NCI-H510A (cell line): ENCODE measurements at regions not wholly inside any gene's neighbourhood (a gene's known extent, or its start where the extent isn't known, plus 50 kb on each side); places are given as distances from the start of the nearest gene placed in this dataset.
"Not testable (repeated sequence)": the region's sequence is repeated elsewhere in the genome, so short reads cannot be mapped to it uniquely, and the experiment has no call there.

Source experiments
- DNase-seq: peaks from one replicate; lab custom pipeline; 2025; lab: John Stamatoyannopoulos, UW

DNA sequence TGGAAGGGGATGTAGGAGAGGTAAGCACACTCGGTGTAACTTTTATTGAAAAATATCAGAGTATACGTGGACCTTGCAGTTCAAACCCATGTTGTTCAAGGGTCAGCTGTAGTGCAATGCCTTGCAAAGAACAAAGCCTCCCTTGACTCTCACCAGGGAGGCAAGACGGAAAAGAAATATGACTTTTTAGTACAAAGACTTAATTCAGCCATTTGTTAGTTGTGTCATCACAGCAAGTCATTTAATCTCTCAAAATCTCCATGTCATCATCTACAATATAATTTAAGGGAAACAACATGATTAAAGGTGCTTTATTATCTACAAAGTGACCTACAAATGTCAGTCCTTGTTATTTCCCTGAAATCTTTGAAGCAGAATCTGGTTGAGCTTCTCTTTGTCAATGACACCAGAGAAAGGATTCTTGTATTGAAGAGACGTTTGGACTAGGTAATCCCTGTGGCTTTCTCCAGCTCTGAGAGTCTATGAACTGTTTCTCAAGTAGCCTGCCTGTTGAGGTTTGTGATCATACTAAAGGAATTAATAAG is 502.8 kb downstream of the REEP3 start:
- DNase-seq = no peak

DNA sequence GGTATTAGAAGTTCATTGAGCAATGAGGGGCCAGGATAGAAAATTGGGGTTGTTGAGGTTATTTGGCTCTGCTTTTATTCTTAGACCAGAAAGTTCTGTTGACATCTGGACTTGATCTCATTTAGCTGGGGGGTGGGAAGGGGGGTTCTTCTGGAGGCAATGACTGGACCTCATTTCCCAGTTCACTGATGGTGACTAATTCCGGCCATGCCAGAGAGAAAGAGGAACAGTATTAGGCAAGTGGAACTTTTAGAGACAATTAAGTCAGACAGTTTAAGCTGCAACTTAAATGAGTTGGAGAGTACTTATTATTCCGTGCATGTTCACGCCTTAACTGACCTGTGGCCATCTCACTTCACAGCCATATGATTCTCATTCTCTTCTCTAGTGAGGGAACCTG is 512.5 kb downstream of the REEP3 start:
- DNase-seq = no peak

DNA sequence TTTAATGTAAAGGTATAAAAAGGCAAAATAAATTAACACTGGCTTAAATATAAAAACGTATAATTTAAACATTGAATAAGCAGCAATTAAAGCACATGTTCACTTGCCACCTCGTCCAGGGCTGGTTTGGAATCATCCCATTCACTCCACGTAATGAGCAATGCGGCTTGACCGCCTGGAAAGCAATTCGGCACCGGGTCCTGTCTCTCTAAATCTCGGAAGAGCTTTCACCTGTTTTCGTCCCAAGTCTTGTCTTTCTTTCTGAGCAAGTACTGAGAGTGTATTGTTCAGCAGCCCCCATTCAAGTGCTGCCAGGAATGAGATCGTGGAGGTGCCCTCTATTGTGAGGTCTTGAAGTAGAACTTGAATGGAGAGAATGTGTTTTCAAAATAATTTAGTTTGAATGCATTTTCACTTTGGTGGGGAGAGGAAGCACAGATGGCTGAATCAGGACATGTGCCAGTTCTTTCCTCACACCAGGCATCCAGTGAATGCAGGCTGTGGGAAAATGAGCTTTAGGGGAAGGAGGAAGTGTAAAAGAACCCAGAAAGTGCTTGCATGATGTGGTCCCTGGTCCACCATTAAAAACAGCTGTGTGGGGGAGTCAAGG is 515.2 kb downstream of the REEP3 start:
- no peak for DNase-seq

DNA sequence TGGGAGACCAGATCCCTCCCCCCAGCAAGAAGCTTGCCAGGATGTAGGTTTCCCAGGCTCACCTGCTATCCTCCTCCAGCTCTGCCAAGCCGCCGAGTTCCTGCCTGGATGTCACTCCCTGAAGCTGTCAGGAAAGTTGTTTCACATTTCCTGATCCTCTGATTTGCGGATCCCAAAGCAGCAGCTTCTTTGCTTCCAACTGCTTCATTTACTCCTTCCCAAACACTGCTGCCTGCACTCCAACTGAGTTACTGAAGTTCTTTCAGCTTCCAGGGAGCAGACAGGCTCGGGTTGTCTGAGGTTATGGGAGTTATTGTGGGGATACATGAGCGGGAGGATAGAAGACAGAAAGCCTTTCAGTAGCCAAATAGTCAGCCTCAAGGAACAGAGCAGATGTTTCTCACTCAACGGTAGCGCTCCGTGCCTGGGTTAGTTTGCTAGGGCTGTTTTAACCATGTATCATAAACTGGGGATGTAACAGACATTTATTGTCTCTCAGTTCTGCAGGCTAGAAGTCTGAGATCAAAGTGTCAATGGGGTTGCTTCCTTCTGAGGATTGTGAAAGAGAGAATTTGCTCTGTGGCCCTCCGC is 516.0 kb downstream of the REEP3 start:
- DNase-seq = no peak

DNA sequence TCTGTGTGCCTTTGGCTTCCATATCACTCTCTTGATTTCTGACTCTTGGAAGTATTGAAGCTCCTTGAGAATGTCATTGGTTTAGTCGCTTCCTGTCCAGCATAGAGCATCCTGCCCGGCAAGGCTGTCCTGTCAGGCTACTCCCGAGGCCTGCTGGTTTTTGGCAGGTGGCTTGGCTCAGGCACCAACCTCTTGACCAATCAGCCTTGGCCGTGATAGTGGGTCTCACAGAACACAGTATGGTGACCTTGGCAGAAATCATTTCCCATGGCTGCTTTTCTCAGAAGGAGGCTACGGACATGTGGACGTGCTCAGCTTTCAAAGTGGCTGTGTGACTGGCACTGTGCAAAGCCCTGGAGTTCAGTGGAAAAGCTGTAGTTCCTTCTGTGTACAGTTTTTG is 516.9 kb downstream of the REEP3 start:
- no peak for DNase-seq

DNA sequence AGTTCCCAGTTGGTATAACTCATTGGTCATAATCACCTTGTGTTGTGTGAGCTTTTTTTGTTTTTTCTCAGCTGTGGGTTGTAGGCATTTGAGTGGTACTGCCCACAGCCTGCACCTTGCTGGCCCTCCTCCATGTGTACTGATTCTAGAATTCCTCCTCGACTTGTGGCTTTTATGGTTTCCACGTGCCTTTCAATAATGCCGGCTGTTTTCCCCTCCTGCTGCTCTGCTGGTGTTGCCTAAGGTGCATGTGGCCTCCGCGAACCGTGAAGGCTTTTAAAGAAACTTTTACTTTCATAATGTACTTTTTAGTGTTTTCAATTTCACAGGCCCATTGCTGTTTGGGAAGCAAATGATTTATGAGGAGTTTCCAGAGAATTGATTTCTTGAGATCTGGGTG is 518.0 kb downstream of the REEP3 start:
- no peak for DNase-seq

DNA sequence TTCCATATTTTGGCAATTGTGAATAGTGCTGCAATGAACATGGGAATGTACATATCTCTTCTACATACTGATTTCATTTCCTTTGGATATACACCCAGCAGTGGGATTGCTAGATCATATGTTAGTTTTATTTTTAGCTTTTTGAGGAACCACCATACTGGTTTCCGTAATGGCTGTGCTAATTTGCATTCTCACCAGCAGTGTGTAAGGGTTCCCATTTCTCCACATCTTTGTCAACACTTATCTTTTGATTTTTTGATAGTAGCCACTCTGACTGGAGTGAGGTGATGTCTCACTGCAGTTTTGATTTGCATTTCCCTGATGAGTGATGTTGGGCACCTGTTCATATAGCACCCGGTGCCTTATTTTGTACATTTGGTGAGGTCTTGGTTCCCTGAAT is 519.6 kb downstream of the REEP3 start:
- DNase-seq = no peak

DNA sequence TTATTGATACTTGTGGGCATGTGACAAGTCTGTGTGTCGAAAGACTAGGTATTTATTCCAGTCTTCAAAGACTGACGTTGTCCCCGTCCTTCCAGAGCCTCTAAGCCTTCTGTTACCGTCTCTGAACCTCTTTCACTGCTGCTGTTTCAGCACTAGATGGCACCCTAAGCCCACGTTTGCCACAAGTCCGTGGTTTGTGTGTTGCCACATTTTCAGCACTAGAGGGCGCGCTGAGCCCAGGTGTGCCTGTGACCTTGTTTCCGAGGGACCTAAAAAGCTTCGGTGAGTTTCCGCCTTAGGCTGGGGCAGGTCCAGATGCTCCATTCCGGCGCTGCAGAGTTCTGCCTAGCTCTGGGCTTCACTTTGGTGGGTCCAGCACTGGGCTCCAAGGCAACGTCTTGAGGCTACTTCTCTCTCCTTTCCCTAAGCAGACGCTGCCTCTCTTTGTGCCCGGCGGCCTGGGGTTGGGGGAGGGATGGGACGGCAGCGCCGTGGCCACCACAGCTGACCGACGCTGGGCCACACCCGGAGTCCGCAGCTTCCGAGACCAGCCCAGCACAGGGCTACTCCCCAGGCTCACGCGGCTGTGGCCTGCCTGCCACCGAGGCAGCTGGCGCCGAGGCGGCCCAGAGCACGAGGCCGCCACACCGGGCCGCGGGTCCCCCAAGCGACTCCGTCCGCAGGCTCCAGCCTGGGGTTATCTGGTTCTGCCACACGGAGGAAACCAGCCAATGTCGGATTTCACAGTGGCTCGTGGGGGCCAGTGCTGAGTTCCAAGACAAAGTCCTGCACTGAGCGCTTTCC is 520.2 kb downstream of the REEP3 start:
- DNase-seq = no peak

DNA sequence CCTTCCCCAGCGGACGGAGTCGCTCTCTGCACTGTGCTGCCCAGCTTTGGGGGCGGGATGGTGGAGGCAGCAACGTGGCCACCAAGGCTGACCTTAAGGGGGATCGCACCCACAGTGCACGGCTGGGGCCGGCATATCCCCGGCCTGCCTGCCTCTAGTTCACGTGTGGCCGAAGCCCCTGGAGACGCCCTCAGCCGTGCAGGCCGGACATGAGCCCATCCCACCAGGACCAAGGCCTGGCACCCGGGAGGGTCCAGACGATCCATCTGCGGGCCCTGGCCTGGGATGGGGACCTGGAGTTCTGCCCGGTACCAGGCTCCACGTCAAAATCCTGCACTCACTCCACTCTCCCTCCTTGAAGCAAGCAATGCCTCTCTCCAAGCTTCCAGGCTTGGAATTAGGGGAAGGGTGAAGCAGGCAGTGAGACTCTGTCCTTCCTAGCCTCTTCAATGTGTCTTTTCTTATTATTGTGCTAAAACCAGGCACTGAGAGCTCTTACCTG is 520.8 kb downstream of the REEP3 start:
- no peak for DNase-seq

DNA sequence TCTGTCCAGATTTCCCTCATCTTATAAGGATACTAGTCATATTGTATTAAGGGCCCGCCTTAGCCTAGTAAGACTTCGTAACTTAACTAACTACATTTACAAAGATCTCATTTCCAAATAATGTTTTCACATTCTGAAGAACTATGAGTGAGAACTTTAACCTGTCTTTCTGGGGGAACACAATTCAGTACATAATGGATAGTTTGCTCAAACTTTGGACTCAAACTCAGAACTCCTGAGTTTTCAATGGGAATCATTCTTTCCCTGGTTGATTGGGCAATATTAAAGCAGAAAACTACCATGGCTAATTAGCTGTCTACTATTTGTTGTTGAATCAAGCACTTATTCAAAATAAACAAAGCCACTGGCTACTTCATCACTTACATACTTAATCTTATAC is 522.9 kb downstream of the REEP3 start:
- DNase-seq = no peak

DNA sequence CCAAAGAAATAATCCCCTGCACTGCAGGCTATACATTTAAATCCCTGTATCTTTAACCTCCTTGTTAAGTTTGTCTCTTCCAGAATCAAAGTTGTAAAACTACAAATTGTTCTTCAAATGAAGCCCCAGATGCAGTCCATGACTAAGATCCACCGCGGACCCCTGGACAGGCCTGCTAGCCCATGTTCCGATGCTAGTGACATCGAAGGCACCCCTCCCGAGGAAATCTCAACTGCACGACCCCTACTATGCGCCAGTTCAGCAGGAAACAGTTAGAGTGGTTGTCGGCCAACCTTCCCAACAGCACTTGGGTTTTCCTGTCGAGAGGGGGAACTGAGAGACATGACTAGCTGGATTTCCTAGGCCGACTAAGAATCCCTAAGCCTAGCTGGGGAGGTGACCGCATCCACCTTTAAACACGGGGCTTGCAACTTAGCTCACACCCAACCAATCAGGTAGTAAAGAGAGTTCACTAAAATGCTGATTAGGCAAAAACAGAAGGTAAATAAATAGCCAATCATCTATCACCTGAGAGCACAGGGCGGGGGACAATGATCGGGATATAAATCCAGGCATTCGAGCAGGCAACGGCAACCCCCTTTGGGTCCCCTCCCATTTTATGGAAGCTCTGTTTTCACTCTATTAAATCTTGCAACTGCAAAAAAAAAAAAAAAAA is 523.9 kb downstream of the REEP3 start:
- DNase-seq = not testable (repeated sequence)

DNA sequence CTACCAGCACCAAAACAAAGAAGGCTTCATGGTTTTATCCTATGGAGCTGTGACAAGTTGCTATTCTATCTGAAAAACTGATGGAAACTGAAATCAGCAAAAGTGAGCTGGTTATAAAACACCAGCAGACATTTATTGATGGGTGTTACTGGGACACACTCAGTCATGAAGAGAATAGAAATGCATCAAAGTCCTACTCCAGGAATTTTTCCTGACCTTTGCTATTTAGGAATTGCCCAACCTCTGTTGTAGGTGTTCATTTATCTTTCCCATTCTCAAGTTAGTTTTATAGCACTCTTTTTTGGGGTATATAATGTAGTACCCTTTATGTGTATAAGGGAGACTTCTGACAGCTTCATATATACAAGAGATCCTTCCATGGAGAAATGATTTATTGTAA is 533.2 kb downstream of the REEP3 start:
- no peak for DNase-seq

DNA sequence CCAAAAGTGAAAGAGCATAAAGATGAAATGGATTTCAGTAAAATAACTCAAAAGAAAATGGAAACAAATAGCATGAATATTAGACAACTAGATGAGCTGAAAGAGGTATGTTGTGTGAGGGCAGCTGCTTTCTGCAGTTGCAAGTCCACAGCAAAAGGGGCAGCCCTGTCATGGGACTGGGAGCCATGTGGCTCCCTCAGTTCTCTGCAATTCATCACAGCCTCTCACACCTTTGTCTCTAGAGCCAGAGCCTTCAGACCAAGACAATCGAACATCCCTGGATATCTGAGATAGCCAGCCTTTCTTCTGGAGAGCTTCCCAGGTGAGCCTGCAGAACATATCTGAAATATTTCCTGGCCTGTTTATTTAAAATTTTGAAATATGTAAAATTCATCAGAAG is 538.7 kb downstream of the REEP3 start:
- no peak for DNase-seq

DNA sequence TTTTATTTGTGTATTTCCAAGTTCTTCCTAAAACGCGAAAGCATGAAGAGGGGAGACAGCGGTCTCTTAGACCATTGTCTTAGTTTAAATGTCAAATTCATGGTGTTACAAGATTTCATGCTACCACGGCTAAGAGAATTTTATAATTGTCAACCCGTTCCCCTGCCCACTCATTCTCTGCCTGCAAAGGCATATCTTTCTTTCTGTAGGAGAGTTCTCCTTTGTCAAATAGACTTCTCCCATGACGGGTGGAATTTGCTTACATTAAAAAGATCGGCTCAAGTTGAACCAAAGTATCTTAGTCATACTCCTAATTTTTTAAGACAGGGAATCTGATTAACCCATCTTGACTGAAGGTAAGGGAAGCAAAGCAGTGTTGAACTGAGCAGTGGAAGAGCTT is 539.2 kb downstream of the REEP3 start:
- no peak for DNase-seq

DNA sequence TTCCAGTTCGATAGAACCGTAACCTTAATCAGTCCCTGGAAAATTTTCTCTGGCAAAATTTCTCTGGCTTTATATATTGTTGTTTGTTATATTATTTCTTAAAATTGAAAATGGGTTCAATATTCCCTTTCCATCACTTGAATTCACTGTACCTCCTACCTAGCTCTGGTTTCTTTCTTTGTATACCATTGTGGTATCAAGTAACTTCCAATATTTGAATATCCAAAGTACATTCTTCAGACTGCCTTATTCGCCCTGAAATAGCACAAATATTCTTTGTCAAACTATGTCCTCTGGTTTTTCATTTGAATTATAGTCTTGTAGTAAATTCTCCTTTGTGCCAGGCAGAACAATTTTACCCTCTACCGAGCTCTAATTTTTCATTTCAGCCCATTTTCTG is 541.6 kb downstream of the REEP3 start:
- DNase-seq = no peak

DNA sequence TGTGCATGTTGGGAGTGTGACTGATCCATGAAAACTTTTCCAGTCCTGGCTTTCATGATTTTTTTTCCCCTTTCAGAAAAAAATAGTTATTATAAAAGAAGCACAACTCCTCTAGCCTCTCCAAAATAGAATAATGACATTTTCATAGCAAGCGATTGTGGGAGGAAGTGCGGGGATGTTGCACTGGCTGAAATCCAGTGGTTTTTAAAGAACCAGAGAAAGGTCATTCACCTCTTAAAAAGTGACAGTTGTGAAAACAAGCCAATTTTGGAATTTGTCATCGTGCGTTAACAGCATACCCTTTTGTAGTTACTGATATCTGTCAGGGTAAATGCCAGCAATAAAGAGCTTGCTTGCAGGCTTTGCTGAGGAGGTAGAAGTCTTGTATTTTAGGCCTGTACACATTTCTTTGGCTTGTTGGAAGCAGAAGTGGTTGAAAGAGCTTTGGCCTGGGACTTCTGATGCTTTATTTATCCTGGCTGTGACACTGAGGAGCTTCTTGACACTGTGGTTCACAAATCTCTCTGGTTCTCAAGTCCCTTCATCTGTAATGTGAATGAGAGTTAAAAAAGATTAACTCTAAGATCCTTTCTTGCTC is 545.9 kb downstream of the REEP3 start:
- no peak for DNase-seq

DNA sequence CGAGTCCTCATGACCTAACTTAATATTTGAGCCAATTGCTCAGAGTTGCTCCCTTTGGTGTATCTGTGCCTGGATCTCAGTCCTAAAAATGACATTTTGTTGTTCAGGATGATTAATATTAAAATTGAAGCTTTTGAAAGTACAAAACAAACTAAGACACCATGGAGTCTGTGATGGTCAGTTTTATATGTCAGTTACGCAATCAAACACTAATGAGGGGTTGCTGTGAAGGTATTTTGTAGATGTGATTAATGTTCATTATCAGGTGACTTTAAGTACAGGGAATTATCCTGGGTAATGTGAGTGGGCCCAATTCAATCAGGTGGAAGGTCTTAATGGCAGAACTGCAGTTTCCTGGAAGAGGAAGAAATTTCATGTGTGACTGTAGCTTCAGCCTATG is 546.7 kb downstream of the REEP3 start:
- DNase-seq = no peak

DNA sequence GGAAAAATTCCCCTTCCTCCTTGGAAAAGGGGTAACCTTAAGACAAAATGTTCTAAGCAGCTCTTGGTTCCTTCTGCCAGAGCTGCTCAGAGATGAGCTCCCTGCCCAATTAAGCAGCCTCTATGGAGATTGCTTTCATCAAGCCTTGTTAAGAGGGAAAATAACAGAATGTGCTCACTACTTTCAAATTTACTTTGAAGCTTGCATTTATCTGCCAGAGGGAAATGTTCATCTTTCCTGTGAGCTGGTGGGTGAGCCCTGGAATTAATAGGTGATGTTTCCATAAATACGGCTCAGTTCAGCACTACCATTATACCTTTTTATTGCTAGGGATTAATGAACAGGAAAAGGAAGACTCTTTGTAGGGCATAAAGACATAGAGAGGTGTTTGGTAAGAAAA is 549.0 kb downstream of the REEP3 start:
- DNase-seq = no peak

DNA sequence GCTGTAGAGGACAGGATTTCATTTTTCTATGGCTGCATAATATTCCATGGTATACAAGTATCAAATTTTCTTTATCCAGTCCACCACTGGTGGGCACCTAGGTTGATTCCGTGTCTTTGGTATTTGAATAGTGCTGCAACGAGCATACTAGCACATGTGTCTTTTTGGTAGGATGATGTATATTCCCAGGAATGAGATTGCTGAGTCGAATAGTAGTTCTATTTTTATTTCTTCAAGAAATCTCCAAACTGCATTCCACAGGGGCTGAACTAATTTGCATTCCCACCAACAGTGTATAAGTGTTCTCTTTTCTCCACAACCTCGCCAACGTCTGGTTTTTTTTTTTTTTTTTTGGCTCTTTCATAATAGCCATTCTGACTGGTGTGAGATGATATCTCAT is 550.0 kb downstream of the REEP3 start:
- DNase-seq = no peak

DNA sequence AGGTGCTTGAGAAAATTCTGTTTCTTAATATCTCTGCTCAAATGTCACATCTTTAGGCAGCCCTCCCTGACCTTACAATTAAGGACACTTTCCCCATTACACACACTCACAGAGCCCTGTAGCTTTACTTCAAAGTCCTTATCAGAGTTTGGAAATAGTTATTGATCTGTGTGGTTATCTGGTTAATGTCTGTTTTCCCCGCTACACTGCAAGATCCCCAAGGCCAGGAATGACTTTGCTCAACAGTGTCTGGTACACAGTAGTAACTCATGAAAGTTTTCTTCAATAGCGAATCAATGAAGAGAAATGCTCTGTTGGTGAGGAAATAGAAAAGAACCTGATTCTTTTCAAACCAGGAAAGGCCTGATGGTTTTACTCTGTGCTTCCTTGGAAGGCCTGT is 554.4 kb downstream of the REEP3 start:
- DNase-seq = no peak

DNA sequence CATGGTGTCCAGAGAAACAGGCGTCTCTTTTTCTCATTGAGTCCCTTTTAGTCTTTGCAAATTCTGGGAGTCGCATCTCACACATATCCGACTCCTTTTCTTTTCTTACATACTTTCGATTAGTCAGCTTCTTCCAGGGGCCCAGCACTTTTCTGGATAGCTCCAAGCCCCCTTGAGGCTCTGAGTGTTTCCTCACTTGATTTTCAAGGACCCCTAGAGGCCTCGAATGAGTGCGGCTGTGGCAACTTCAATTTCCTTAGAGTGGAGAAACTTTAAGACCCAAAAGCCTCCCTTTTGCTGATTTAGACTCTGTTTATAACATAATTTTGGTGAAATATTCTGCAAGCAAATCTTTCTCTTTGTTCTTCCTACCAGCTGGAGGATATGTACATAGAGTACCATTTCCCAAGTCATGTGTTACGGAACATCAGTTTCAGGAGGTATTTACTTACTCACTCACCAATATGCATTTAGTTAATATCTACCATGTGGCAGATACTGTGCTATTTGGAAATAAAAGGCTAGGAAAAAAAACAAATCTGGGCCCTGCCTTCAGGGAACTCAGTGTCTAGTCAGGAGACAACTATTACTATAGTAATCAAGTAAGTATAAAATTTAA is 555.2 kb downstream of the REEP3 start:
- no peak for DNase-seq

DNA sequence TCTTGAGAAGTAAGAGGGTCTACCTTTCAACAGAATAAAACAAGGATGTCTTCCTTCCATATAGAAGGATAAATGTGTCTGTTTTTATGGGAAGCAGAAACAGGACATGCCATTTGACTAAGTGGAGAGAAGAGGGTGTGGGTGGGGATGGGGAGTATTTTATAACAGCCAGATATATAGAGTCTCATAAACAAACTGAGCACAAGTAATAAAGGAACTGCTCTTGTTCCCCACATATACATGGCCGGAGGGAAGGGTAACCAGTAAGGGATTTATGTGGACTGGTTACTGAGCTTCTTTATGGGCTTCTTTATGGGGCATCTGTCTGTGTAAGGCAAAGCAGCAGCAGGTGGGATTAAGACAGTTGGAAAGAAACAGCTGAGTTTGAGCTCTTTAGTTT is 558.1 kb downstream of the REEP3 start:
- no peak for DNase-seq
